WI38 (cell line): ENCODE measurements at regions not wholly inside any gene's neighbourhood (a gene's known extent, or its start where the extent isn't known, plus 50 kb on each side); places are given as distances from the start of the nearest gene placed in this dataset.

Experiments used
- H3K4me3 ChIP-seq: 2 replicates; pipeline ENCODE4 v1.5.1; 2011; ENCODE audit warnings: low read depth, mild to moderate bottlenecking, control low read depth, low read length
- CTCF ChIP-seq: IDR thresholded peaks from 2 replicates; pipeline ENCODE4 v1.5.1; 2012; ENCODE audit warnings: low read depth, mild to moderate bottlenecking, control low read depth, low read length

- no peak for TF ChIP-seq CTCF
- H3K4me3 ChIP-seq: no peak overlapping the region
Measured at GRCh38 chr3:72391659-72392058, 456.6 kb downstream of the SHQ1 start.

- no peak overlapping the region for H3K4me3 ChIP-seq
- TF ChIP-seq CTCF: no peak
Measured at GRCh38 chr3:72390841-72391240, 457.4 kb downstream of the SHQ1 start.

GRCh38 chr3:72388644-72389043, 459.6 kb downstream of the SHQ1 start:
- TF ChIP-seq CTCF: no peak
- H3K4me3 ChIP-seq: no peak overlapping the region

- TF ChIP-seq CTCF: no peak
- H3K4me3 ChIP-seq: no peak overlapping the region
Measured at GRCh38 chr3:72388117-72388516, 460.1 kb downstream of the SHQ1 start.

GRCh38 chr3:72386327-72387000, 461.8 kb downstream of the SHQ1 start:
- TF ChIP-seq CTCF: no peak
- H3K4me3 ChIP-seq: no peak overlapping the region

GRCh38 chr3:72385167-72385566, 463.1 kb downstream of the SHQ1 start:
- no peak for TF ChIP-seq CTCF
- H3K4me3 ChIP-seq: no peak overlapping the region

- no peak overlapping the region for H3K4me3 ChIP-seq
Measured at GRCh38 chr3:72384602-72385001, 463.6 kb downstream of the SHQ1 start.

More at GRCh38 chr3:72384602-72385001, 463.6 kb downstream of the SHQ1 start:
- no peak for TF ChIP-seq CTCF
